Neuronal stem cell (in vitro differentiated cells): ENCODE measurements at regions not wholly inside any gene's neighbourhood (a gene's known extent, or its start where the extent isn't known, plus 50 kb on each side); places are given as distances from the start of the nearest gene placed in this dataset.

Source experiments
- DNase-seq: peaks from one replicate; pipeline ENCODE4 v3.0.0-alpha.2; 2013; ENCODE audit warnings: low spot score
- H2AFZ ChIP-seq: one replicate; pipeline ENCODE4 v1.6.1; 2013; ENCODE audit warnings: mild to moderate bottlenecking, low read length, inconsistent platforms
- H2AK5ac ChIP-seq: 2 replicates; pipeline ENCODE4 v1.6.1; 2013; ENCODE audit warnings: low read depth, mild to moderate bottlenecking, inconsistent platforms, low read length, moderate library complexity, mixed read lengths
- H2BK120ac ChIP-seq: 2 replicates; pipeline ENCODE4 v1.6.1; 2013; ENCODE audit warnings: low read depth, mild to moderate bottlenecking, inconsistent platforms, low read length, moderate library complexity, mixed read lengths
- H2BK12ac ChIP-seq: one replicate; pipeline ENCODE4 v1.6.1; 2013; ENCODE audit warnings: low read length, inconsistent platforms
- H2BK15ac ChIP-seq: 2 replicates; pipeline ENCODE4 v1.6.1; 2013; ENCODE audit warnings: mild to moderate bottlenecking, low read length, inconsistent platforms, mixed read lengths
- H2BK5ac ChIP-seq: one replicate; pipeline ENCODE4 v1.6.1; 2013; ENCODE audit warnings: inconsistent platforms, mild to moderate bottlenecking, low read length, moderate library complexity
- H3K14ac ChIP-seq: one replicate; pipeline ENCODE4 v1.6.1; 2013; ENCODE audit warnings: low read length, inconsistent platforms
- H3K18ac ChIP-seq: 2 replicates; pipeline ENCODE4 v1.6.1; 2013; ENCODE audit warnings: low read length, inconsistent platforms
- H3K23ac ChIP-seq: 2 replicates; pipeline ENCODE4 v1.6.1; 2013; ENCODE audit warnings: low read depth, mild to moderate bottlenecking, mixed read lengths, low read length, inconsistent platforms; ENCODE audit not compliant: poor library complexity
- H3K27ac ChIP-seq: replicated peaks from 3 replicates; pipeline ENCODE4 v1.5.1; 2013; ENCODE audit warnings: low read length, inconsistent platforms
- H3K27me3 ChIP-seq, 3 experiments: 2 replicates each; pipeline ENCODE4 v1.6.1; 2013; ENCODE audit warnings: low read length in 3 of 3, mild to moderate bottlenecking in 2 of 3, inconsistent platforms in 1 of 3, low read depth in 1 of 3, mixed read lengths in 1 of 3, moderate library complexity in 1 of 3; ENCODE audit not compliant: control insufficient read depth in 3 of 3, insufficient read depth in 3 of 3
- H3K36me3 ChIP-seq, 2 donors: replicated peaks in 1 of 2; 2 replicates each; pipeline ENCODE4 v1.6.1; 2013; ENCODE audit warnings: low read length in 2 of 2; ENCODE audit not compliant: control insufficient read depth in 2 of 2, insufficient read depth in 2 of 2
- H3K4ac ChIP-seq: 2 replicates; pipeline ENCODE4 v1.6.1; 2013; ENCODE audit warnings: inconsistent platforms, mild to moderate bottlenecking, low read length, moderate library complexity
- H3K4me1 ChIP-seq, 2 donors: 1 replicate in 1 of 2; 2 replicates in 1 of 2; pipeline ENCODE4 v1.6.1; 2013; ENCODE audit warnings: low read length in 2 of 2, low read depth in 1 of 2; ENCODE audit not compliant: control insufficient read depth in 2 of 2, insufficient read depth in 1 of 2
- H3K4me2 ChIP-seq: one replicate; pipeline ENCODE4 v1.6.1; 2013; ENCODE audit warnings: mild to moderate bottlenecking, low read length, inconsistent platforms; ENCODE audit not compliant: insufficient read depth, poor library complexity, severe bottlenecking
- H3K4me3 ChIP-seq, 2 donors: 2 replicates each; pipeline ENCODE4 v1.5.1; 2013; ENCODE audit warnings: low read length in 2 of 2, mild to moderate bottlenecking in 2 of 2, inconsistent platforms in 1 of 2, moderate library complexity in 1 of 2
- H3K79me1 ChIP-seq: one replicate; pipeline ENCODE4 v1.6.1; 2013; ENCODE audit warnings: low read depth, mild to moderate bottlenecking, inconsistent platforms, low read length, moderate library complexity
- H3K9ac ChIP-seq: one replicate; pipeline ENCODE4 v1.6.1; 2013; ENCODE audit warnings: mild to moderate bottlenecking, low read depth, low read length, inconsistent platforms; ENCODE audit not compliant: poor library complexity
- H3K9me3 ChIP-seq, 2 donors: replicated peaks in 1 of 2; 2 replicates each; pipeline versions ENCODE3 to v1.6.1; 2013; ENCODE audit warnings: low read length in 2 of 2, mild to moderate bottlenecking in 2 of 2, inconsistent platforms in 1 of 2, low read depth in 1 of 2, mixed read lengths in 1 of 2, moderate library complexity in 1 of 2; ENCODE audit not compliant: control insufficient read depth in 2 of 2, insufficient read depth in 1 of 2
- H4K8ac ChIP-seq: one replicate; pipeline ENCODE4 v1.6.1; 2013; ENCODE audit warnings: low read depth, mild to moderate bottlenecking, inconsistent platforms, low read length, moderate library complexity
- H4K91ac ChIP-seq: one replicate; pipeline ENCODE4 v1.6.1; 2013; ENCODE audit warnings: low read length, low read depth, mild to moderate bottlenecking, inconsistent platforms; ENCODE audit not compliant: poor library complexity
- WGBS, 2 donors: extraction: QIAGEN DNeasy Blood & Tissue Kit; methylation state at CpG; one replicate each; pipeline ENCODE4 v1.1.7; 2013; ENCODE audit warnings: missing lambda C conversion rate in 2 of 2, mixed read lengths in 1 of 2; ENCODE audit not compliant: insufficient read length in 2 of 2, insufficient replicate concordance in 1 of 2; ENCODE audit errors: extremely low coverage in 2 of 2; 5-methylcytosine and 5-hydroxymethylcytosine counted together

DNA sequence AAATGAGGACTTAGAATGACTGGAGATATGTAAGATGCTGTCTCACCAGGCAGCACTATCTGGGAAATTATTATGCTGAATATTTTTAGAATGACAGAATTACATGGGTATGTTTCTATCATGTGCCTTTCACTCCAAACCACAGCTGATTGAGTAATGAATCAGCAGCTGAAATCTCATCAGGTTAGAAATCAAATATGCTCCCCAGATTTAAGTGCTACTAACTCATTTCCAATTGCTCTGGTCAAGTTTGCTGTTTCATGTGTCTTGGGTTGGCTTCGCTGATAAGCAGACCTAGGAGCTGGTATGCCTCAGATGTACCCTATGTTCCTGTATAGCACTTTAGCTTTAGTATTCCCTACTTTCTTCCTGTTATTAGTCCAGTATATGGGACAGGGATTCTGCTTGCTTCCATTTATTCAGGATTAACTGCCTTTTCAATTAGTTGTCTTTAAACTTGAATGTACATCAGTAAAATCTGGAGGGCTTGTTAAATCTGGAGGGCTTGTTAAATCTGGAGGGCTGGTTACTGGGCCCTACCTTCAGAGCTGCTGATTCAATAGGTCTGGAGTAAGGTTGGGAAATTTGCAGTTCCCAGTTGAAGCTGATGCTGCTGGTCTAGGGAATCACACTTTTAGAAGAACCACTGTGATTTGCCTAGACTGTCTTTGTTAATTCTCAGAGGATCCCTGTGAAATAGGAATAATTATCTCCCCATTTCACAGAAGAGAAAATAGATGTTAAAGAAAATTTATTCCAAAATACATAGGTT lies 172.9 kb downstream of the DKK1 start:
- no peak for DNase-seq
- Histone ChIP-seq H3K9ac (no peak overlapping the region), H3K14ac (no peak overlapping the region), H2AK5ac (no peak overlapping the region), H3K18ac (no peak overlapping the region), H3K4me1 (no peaks in the 10 kb centered on the region), H2BK5ac (no peak overlapping the region), H2BK120ac (no peak overlapping the region), H4K91ac (no peak overlapping the region), H3K4me2 (no peak overlapping the region), H3K4ac (no peak overlapping the region), H2BK12ac (no peak overlapping the region), H3K23ac (no peak overlapping the region), H4K8ac (no peak overlapping the region), H3K9me3 (no peaks in the 10 kb centered on the region), H2AFZ (no peak overlapping the region), H2BK15ac (no peak overlapping the region), H3K79me1 (no peaks in the 10 kb centered on the region), H3K4me3 (no peak overlapping the region), H3K36me3 (no peaks in the 10 kb centered on the region), H3K27me3 (no peaks in the 10 kb centered on the region), H3K27ac (no peak overlapping the region)
- no CpG with 5 or more reads among the region's 1 CpG for WGBS, 2 donors

DNA sequence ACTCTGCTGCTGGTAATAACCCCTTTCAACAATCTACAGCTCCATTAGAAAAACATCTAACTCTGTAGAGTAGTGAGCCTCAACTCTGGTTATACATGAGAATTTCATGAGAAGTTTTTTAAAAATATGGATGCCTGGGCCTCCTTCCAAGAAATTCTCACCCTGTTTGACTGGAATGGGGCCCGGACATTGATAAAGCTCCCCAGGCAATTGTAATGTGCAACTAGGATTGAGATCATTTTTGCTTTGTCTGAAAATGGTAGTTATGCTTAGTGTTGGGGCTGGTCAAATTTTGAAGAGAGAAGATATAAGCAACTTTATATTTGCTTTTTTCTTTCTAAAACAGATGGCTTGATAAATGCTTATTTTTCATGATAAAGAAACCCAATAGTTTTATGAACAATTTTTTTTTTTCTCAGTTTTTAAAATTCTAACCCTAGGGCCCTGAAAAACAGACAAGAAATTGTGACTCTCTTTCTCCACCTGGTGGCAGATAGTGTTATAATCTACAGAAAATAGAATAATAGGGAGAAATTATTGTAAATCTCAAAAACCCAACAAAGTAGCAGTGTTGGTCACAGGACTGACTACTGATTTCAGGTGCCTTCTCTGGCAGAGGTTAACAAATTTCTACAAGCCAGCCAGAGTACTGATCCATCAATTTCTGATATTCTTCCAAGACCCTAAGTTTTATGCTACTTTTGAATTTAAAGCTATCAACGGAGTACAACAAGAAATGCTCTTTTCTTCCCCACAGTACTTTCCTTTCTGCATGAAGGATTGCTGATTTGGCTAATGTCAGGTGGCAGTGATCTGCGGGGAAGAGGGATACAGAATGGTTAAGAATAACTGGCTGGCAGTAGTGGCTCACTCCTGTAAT lies 174.8 kb downstream of the DKK1 start:
- Histone ChIP-seq H3K9ac (no peak overlapping the region), H3K79me1 (no peaks in the 10 kb centered on the region), H3K9me3 (no peaks in the 10 kb centered on the region), H3K23ac (no peak overlapping the region), H3K14ac (no peak overlapping the region), H4K91ac (no peak overlapping the region), H3K4me3 (no peak overlapping the region), H3K36me3 (no peaks in the 10 kb centered on the region), H3K27me3 (no peaks in the 10 kb centered on the region), H3K4ac (no peak overlapping the region), H3K4me2 (no peak overlapping the region), H3K4me1 (no peaks in the 10 kb centered on the region), H2AK5ac (no peak overlapping the region), H2AFZ (no peak overlapping the region), H4K8ac (no peak overlapping the region), H2BK120ac (no peak overlapping the region), H2BK15ac (no peak overlapping the region), H3K27ac (no peak overlapping the region), H2BK12ac (no peak overlapping the region), H2BK5ac (no peak overlapping the region), H3K18ac (no peak overlapping the region)
- peak; percentile 14 for DNase-seq
- WGBS, 2 donors: no CpG with 5 or more reads among the region's 3 CpGs

DNA sequence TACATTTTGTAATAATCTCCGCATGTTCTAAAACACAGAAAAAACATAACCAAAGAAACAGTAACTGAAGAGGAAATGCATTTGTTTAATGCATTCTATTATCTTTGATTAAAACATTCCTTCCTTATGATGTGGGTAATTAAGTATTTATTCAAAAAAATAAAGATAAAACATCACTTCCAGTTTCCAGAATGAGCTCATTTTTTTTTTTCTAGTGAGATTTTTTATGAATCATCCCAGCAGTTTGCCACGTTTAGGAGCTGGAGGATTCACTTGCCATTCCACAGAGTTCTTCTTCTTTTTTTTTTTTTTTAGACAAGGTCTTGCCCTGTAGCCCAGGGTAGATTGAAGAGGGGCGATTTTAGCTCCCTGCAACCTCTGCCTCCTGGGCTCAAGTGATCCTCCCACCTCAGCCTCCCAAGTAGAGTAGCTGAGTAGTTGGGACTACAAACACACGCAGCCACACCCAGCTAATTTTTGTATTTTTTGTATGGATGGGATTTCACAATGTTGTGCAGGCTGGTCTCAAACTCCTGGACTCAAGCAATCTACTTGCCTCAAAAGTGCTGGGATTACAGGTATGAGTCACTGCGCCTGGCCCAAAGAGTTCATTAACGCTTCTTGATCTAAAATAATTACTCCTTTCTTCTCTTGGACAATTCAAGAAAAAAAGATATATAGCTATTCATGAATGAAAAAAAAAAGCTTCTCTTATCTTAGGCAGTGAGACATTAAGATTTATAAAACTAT lies 177.3 kb downstream of the DKK1 start:
- Histone ChIP-seq H3K9ac (no peak overlapping the region), H3K14ac (no peak overlapping the region), H2AK5ac (no peak overlapping the region), H3K79me1 (no peaks in the 10 kb centered on the region), H3K36me3 (no peaks in the 10 kb centered on the region), H3K27me3 (no peaks in the 10 kb centered on the region), H2BK15ac (no peak overlapping the region), H2BK12ac (no peak overlapping the region), H3K4ac (no peak overlapping the region), H3K9me3 (no peaks in the 10 kb centered on the region), H3K4me2 (no peak overlapping the region), H2BK120ac (no peak overlapping the region), H3K4me3 (no peak overlapping the region), H2BK5ac (no peak overlapping the region), H4K91ac (no peak overlapping the region), H2AFZ (no peak overlapping the region), H3K27ac (no peak overlapping the region), H3K4me1 (no peaks in the 10 kb centered on the region), H3K18ac (no peak overlapping the region), H3K23ac (no peak overlapping the region), H4K8ac (no peak overlapping the region)
- no peak for DNase-seq
- no CpG with 5 or more reads among the region's 6 CpGs for WGBS, 2 donors

DNA sequence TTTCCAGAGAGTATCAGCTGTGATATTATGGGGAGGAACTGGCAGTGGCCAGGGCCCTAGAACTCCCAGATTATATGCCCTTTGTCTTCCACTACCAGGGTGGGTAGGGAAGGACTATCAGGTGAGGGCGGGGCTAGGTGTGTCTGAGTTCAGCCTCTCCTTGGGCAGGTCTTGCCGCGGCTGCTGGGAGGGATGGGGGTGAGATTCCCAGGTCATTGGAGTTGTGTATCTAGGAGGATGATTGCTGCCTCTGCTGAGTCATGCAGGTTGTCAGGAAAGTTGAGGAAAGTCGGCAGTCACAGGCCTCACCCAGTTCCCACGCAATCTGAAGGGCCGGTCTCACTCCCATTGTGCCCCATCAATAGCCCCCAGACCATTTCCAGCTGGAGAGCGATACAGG lies 185.2 kb downstream of the DKK1 start:
- Histone ChIP-seq H2AK5ac (no peak overlapping the region), H2BK12ac (no peak overlapping the region), H3K4me2 (no peak overlapping the region), H3K36me3 (no peaks in the 10 kb centered on the region), H2BK5ac (no peak overlapping the region), H4K91ac (no peak overlapping the region), H3K4me1 (no peaks in the 10 kb centered on the region), H3K27ac (no peak overlapping the region), H3K14ac (no peak overlapping the region), H3K23ac (no peak overlapping the region), H4K8ac (no peak overlapping the region), H3K27me3 (no peaks in the 10 kb centered on the region), H3K9ac (no peak overlapping the region), H3K4me3 (no peak overlapping the region), H3K79me1 (no peaks in the 10 kb centered on the region), H2AFZ (no peak overlapping the region), H3K18ac (no peak overlapping the region), H2BK120ac (no peak overlapping the region), H3K9me3 (no peaks in the 10 kb centered on the region), H3K4ac (no peak overlapping the region), H2BK15ac (no peak overlapping the region)
- DNase-seq: no peak
- no CpG with 5 or more reads among the region's 7 CpGs for WGBS, 2 donors
